LNCAP (cell line): ENCODE measurements at regions not wholly inside any gene's neighbourhood (a gene's known extent, or its start where the extent isn't known, plus 50 kb on each side); places are given as distances from the start of the nearest gene placed in this dataset.

Experiments
- TF ChIP-seq, protein P1 (sequence below): fragments of 450-650 bp; IDR thresholded peaks from 2 replicates; pipeline ENCODE4 v1.5.1; 2017; ENCODE audit warnings: mild to moderate bottlenecking

DNA sequence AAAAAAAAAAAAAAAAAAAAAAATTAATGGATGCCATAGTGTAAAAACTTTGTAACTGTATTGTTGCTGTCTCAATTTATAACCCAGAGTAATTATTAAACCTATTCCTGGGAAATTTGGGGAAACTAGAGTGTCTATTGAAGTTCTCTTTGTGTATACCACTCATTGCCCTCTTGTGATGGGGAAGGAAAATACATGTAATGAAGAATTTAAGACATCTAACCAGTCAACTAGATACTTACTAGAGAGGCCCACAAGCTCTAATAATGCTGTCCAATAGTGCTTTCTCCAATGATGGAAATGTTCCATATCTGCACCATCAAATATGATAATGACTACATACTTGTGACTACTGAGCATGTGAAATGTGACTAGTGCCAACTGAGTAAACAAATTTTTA, 168.5 kb upstream of the SLC39A10 start:
- TF ChIP-seq, protein P1, sequence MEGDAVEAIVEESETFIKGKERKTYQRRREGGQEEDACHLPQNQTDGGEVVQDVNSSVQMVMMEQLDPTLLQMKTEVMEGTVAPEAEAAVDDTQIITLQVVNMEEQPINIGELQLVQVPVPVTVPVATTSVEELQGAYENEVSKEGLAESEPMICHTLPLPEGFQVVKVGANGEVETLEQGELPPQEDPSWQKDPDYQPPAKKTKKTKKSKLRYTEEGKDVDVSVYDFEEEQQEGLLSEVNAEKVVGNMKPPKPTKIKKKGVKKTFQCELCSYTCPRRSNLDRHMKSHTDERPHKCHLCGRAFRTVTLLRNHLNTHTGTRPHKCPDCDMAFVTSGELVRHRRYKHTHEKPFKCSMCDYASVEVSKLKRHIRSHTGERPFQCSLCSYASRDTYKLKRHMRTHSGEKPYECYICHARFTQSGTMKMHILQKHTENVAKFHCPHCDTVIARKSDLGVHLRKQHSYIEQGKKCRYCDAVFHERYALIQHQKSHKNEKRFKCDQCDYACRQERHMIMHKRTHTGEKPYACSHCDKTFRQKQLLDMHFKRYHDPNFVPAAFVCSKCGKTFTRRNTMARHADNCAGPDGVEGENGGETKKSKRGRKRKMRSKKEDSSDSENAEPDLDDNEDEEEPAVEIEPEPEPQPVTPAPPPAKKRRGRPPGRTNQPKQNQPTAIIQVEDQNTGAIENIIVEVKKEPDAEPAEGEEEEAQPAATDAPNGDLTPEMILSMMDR = no peak

DNA sequence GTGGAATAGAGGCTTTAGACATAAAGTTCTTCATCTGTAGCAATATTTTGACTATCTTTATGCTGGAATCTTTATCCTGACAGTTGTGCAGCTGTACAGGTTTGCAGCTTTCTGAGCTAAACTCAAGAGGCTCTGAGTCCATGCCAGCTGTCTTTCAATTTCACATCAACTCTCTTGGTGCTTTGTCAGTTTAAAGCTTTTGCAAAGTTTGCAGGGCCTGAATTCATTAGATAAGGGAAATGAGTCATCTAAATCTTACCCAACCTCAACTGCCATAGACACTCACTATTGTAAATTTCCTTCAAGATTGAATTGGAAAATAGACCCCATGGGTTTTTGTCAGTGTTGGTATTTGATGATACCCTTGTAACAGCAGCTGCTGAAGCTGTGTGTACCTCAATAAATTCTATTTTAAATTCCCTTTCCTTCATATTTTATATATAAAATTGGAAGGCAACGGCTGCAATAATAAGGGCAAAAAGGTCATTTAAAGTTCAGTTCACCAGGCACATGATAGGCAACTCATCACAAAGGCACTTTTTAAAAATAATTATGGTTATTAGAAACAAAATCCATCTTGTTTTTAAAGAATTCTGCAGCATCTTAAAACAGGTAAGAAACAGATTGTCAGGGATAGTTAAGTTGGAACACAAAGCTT, 169.9 kb upstream of the SLC39A10 start:
- TF ChIP-seq, protein P1 = no peak

DNA sequence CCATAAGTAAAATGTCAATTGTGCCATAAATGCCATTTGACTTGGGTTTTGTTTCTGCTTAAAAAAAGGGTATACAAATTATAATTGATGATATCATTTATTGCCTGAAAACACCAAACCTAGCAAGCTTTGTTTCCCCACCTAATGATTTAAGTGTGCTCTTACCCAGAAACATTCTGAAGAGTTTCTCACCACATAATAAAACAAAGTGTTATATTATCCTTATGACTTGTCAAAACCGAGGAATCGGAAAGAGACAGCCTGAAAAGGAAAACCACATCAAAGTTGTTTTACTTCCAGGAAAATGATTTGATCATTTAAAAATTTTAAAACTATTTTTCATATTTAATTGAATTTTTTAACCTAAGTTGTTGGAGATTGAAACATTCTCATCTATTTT, 170.5 kb upstream of the SLC39A10 start:
- TF ChIP-seq, protein P1 = no peak

DNA sequence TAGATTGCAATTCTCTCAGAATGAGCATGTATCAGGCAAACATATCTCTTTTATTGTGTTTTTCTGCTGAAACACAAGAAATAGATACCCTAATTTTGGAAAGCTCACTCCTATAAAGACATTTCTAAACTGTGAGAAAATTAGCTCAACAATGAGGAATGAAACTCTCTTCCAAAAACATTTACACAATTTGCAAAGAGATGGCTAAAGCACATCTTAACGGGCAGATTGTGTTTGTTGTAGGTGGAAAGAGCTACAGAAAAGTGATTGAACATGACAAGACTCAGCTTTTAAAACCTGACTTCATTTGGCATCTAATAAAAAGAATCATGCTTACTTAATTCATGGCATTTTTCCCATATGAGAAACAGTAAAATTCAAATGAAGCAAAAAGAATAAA, 175.0 kb upstream of the SLC39A10 start:
- TF ChIP-seq, protein P1 = no peak

DNA sequence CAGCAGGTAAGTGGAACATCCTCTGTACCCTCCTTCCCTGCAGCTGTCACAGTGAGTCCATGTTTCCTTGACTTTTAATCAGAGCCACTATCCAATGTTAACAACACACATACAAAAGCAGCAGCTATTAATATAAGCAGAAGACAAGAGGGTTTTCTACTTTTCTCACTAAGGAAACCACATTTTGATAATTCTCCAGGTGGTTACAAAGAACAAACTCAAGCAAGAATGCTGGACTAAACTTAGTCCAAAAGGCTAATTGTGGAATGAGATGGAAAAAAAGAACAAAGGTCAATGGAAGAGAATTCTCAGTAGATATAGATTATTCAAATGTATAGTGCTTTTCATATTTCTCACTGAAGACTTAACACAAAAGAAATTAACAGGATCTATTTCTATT, 176.9 kb upstream of the SLC39A10 start:
- TF ChIP-seq, protein P1 = no peak

DNA sequence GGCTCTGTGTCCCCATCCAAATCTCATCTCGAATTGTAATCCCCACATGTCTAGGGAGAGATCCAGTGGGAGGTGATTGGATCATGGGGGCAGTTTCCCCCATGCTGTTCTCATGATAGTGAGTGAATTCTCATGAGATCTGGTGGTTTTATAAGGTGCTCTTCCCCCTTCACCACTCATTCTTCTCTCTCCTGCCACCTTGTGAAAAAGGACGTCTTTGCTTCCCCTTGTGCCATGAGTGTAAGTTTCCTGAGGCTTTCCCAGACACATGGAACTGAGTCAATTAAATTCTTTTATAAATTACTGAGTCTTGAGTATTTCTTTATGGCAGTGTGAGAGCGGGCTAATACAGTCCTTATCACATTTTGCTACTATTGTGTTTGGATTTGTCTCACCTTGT, 177.6 kb upstream of the SLC39A10 start:
- TF ChIP-seq, protein P1 = no peak

DNA sequence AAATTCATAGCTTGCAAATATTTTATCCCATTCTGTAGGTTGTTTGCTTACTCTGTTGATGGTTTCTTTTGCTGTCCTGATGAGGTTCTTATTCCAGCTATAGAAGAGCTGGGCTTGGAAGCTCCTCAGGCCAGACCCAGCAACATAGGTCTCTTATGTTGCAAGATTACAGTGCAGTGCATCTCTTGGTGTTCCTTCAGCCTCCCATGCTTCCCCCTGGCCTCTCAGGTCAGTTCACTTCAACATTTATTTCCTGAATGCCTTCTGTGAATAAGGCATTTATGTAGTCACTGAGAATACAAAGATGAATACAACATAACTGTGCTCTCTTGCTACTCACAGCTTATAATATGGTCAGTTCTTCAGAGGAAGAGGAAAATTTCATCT, 179.0 kb upstream of the SLC39A10 start:
- TF ChIP-seq, protein P1 = no peak
